Activated CD4-positive, alpha-beta T cell treated with anti-CD3 and anti-CD28 coated beads, Interleukin-2, amount 50 U/mL, for 16 hours (primary cell): ENCODE measurements at regions not wholly inside any gene's neighbourhood (a gene's known extent, or its start where the extent isn't known, plus 50 kb on each side); places are given as distances from the start of the nearest gene placed in this dataset.
"Not testable (repeated sequence)": the region's sequence is repeated elsewhere in the genome, so short reads cannot be mapped to it uniquely, and the experiment has no call there.

Experiments
- DNase-seq: peaks from one replicate; pipeline ENCODE4 v3.0.0-alpha.2; 2020

- no peak for DNase-seq
These were observed 227.4 kb upstream of the ANKRD50 start for GRCh38 chr4:124939908-124940307.

- no peak for DNase-seq
These were observed 226.3 kb upstream of the ANKRD50 start for GRCh38 chr4:124938836-124939235.

GRCh38 chr4:124937993-124938392, 225.5 kb upstream of the ANKRD50 start:
- no peak for DNase-seq

- no peak for DNase-seq
These were observed 223.9 kb upstream of the ANKRD50 start for GRCh38 chr4:124936427-124936826.

- DNase-seq = no peak
These were observed 222.4 kb upstream of the ANKRD50 start for GRCh38 chr4:124934916-124935315.

- no peak for DNase-seq
These were observed 221.0 kb upstream of the ANKRD50 start for GRCh38 chr4:124933521-124933920.

GRCh38 chr4:124932447-124932846, 219.9 kb upstream of the ANKRD50 start:
- no peak for DNase-seq

- DNase-seq = no peak
These were observed 218.5 kb upstream of the ANKRD50 start for GRCh38 chr4:124931050-124931449.

- not testable (repeated sequence) for DNase-seq
These were observed 210.2 kb upstream of the ANKRD50 start for GRCh38 chr4:124922748-124923147.

- DNase-seq = no peak
These were observed 206.1 kb upstream of the ANKRD50 start for GRCh38 chr4:124918559-124919122.

- no peak for DNase-seq
These were observed 202.5 kb upstream of the ANKRD50 start for GRCh38 chr4:124915073-124915472.

GRCh38 chr4:124913237-124913636, 200.7 kb upstream of the ANKRD50 start:
- DNase-seq = no peak

GRCh38 chr4:124910327-124910726, 197.8 kb upstream of the ANKRD50 start:
- no peak for DNase-seq

GRCh38 chr4:124907881-124908280, 195.3 kb upstream of the ANKRD50 start:
- DNase-seq = no peak

- DNase-seq = no peak
These were observed 192.9 kb upstream of the ANKRD50 start for GRCh38 chr4:124905441-124905840.

GRCh38 chr4:124904723-124905388, 192.3 kb upstream of the ANKRD50 start:
- no peak for DNase-seq

GRCh38 chr4:124903995-124904722, 191.6 kb upstream of the ANKRD50 start:
- no peak for DNase-seq

GRCh38 chr4:124902001-124902515, 189.5 kb upstream of the ANKRD50 start:
- no peak for DNase-seq

GRCh38 chr4:124899997-124900396, 187.5 kb upstream of the ANKRD50 start:
- no peak for DNase-seq

- DNase-seq = no peak
These were observed 178.0 kb upstream of the ANKRD50 start for GRCh38 chr4:124890522-124890921.

GRCh38 chr4:124887739-124888138, 175.2 kb upstream of the ANKRD50 start:
- no peak for DNase-seq

GRCh38 chr4:124884316-124884715, 171.8 kb upstream of the ANKRD50 start:
- no peak for DNase-seq

GRCh38 chr4:124883632-124884031, 171.1 kb upstream of the ANKRD50 start:
- DNase-seq = no peak

- no peak for DNase-seq
These were observed 166.7 kb upstream of the ANKRD50 start for GRCh38 chr4:124879195-124879594.
